ENCODE measurements at regions not wholly inside any gene's neighbourhood (a gene's known extent, or its start where the extent isn't known, plus 50 kb on each side); places are given as distances from the start of the nearest gene placed in this dataset.
A peak's percentile ranks its signal among the peaks of the same experiment; 100 is the strongest.
"Not testable (repeated sequence)": the region's sequence is repeated elsewhere in the genome, so short reads cannot be mapped to it uniquely, and the experiment has no call there.

DNA sequence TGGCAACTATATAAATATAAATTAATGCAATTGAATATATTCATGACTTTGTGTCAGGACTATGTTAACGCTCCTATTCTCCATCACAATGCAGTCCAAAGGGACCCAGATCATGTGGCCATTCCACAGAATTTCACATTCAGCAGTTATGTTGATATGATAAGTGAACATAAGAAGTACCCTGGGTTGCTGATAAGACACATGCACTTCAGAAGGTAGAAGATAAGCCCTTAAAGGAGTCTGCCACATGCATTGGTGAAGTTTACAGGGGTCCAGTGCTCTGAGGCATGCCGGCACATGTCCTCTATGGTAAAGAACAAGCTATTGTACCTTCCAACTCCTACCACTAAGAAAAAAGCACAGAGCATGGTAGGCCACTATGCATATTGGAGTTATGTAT is 76.4 kb downstream of the PHAX start:
- Histone ChIP-seq H4K91ac (ENCODE audit: low read depth, low read length, poor library complexity) (no peak overlapping the region), H3K4ac (ENCODE audit: low read length) (no peak overlapping the region), H3K4me2 (ENCODE audit: insufficient read depth, low read length, poor library complexity, severe bottlenecking) (no peak overlapping the region), H3K9ac (ENCODE audit: low read depth, low read length, poor library complexity) (no peak overlapping the region), H3K4me1 (ENCODE audit: control insufficient read depth in 2 of 2, insufficient read depth in 1 of 2, low read depth in 1 of 2, low read length in 2 of 2) (peaks cover 2 to 3% of the 10 kb centered on the region in 2 donors), H3K4me3 (ENCODE audit: low read length in 2 of 2) (no peak overlapping the region), H2AFZ (ENCODE audit: low read length) (peak overlapping the region; percentile 16), H3K79me1 (ENCODE audit: low read depth, low read length) (no peaks in the 10 kb centered on the region), H3K9me3 (replicated peaks in 1 of 2; ENCODE audit: control insufficient read depth in 2 of 2, insufficient read depth in 1 of 2, low read depth in 1 of 2, low read length in 2 of 2) (no peaks in the 10 kb centered on the region), H2BK12ac (ENCODE audit: low read length) (no peak overlapping the region), H2BK15ac (ENCODE audit: low read length) (no peak overlapping the region), H3K27ac (replicated peaks; ENCODE audit: low read length) (no peak overlapping the region), H2BK120ac (ENCODE audit: low read depth, low read length) (no peak overlapping the region), H3K27me3 (ENCODE audit: control insufficient read depth in 3 of 3, insufficient read depth in 3 of 3, low read depth in 1 of 3, low read length in 3 of 3) (peaks cover 0 to 2% (median 0%) of the 10 kb centered on the region in 3 experiments), H3K36me3 (replicated peaks in 1 of 2; ENCODE audit: control insufficient read depth in 2 of 2, insufficient read depth in 2 of 2, low read length in 2 of 2) (no peaks in the 10 kb centered on the region), H2AK5ac (ENCODE audit: low read depth, low read length) (no peak overlapping the region), H4K8ac (ENCODE audit: low read depth, low read length) (no peak overlapping the region), H2BK5ac (ENCODE audit: low read length) (no peak overlapping the region), H3K14ac (ENCODE audit: low read length) (no peak overlapping the region), H3K18ac (ENCODE audit: low read length) (no peak overlapping the region), H3K23ac (ENCODE audit: low read depth, low read length, poor library complexity) (no peak overlapping the region)
- WGBS, 2 donors (ENCODE audit: extremely low coverage in 2 of 2, insufficient read length in 2 of 2, insufficient replicate concordance in 1 of 2) = no CpG with 5 or more reads among the region's 2 CpGs
- DNase-seq (ENCODE audit: low spot score) = no peak

GRCh38 chr5:126680191-126680817 is 79.6 kb downstream of the PHAX start:
- Histone ChIP-seq H2BK15ac (ENCODE audit: low read length) (no peak overlapping the region), H2AK5ac (ENCODE audit: low read depth, low read length) (no peak overlapping the region), H3K9ac (ENCODE audit: low read depth, low read length, poor library complexity) (no peak overlapping the region), H3K27me3 (ENCODE audit: control insufficient read depth in 3 of 3, insufficient read depth in 3 of 3, low read depth in 1 of 3, low read length in 3 of 3) (peaks cover 0 to 2% (median 0%) of the 10 kb centered on the region in 3 experiments), H3K27ac (replicated peaks; ENCODE audit: low read length) (no peak overlapping the region), H3K18ac (ENCODE audit: low read length) (no peak overlapping the region), H3K4ac (ENCODE audit: low read length) (no peak overlapping the region), H3K4me3 (ENCODE audit: low read length in 2 of 2) (no peak overlapping the region), H3K4me1 (ENCODE audit: control insufficient read depth in 2 of 2, insufficient read depth in 1 of 2, low read depth in 1 of 2, low read length in 2 of 2) (peaks cover 3 to 4% of the 10 kb centered on the region in 2 donors), H4K91ac (ENCODE audit: low read depth, low read length, poor library complexity) (no peak overlapping the region), H3K9me3 (replicated peaks in 1 of 2; ENCODE audit: control insufficient read depth in 2 of 2, insufficient read depth in 1 of 2, low read depth in 1 of 2, low read length in 2 of 2) (no peaks in the 10 kb centered on the region), H2BK12ac (ENCODE audit: low read length) (no peak overlapping the region), H2BK120ac (ENCODE audit: low read depth, low read length) (no peak overlapping the region), H3K36me3 (replicated peaks in 1 of 2; ENCODE audit: control insufficient read depth in 2 of 2, insufficient read depth in 2 of 2, low read length in 2 of 2) (no peaks in the 10 kb centered on the region), H3K14ac (ENCODE audit: low read length) (no peak overlapping the region), H2AFZ (ENCODE audit: low read length) (peak overlapping the region; percentile 41), H3K23ac (ENCODE audit: low read depth, low read length, poor library complexity) (no peak overlapping the region), H3K79me1 (ENCODE audit: low read depth, low read length) (no peaks in the 10 kb centered on the region), H2BK5ac (ENCODE audit: low read length) (no peak overlapping the region), H3K4me2 (ENCODE audit: insufficient read depth, low read length, poor library complexity, severe bottlenecking) (no peak overlapping the region), H4K8ac (ENCODE audit: low read depth, low read length) (no peak overlapping the region)
- WGBS, 2 donors (ENCODE audit: extremely low coverage in 2 of 2, insufficient read length in 2 of 2, insufficient replicate concordance in 1 of 2) = no CpG with 5 or more reads among the region's 4 CpGs
- no peak for DNase-seq (ENCODE audit: low spot score)

DNA sequence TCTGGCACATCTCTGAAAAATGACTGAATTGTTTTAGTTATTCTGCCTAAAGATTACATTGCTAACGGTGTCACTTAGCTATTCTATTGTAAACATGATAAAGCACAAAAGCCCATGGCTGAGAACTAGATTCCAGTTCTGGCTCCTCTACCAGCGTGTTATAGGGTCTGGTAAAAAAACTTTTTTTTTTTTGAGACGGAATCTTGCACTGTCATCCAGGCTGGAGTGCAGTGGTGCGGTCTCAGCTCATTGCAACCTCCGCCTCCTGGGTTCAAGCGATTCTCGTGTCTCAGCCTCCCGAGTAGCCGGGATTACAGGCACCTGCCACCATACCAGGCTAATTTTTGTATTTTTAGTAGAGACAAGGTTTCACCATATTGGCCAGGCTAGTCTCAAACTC is 80.6 kb downstream of the PHAX start:
- not testable (repeated sequence) for H3K18ac ChIP-seq (ENCODE audit: low read length); H3K27me3 ChIP-seq (ENCODE audit: control insufficient read depth in 3 of 3, insufficient read depth in 3 of 3, low read depth in 1 of 3, low read length in 3 of 3); H2BK12ac ChIP-seq (ENCODE audit: low read length); H3K4me3 ChIP-seq (ENCODE audit: low read length in 2 of 2); H2BK5ac ChIP-seq (ENCODE audit: low read length); H3K9me3 ChIP-seq (replicated peaks in 1 of 2; ENCODE audit: control insufficient read depth in 2 of 2, insufficient read depth in 1 of 2, low read depth in 1 of 2, low read length in 2 of 2); DNase-seq (ENCODE audit: low spot score); H3K27ac ChIP-seq (replicated peaks; ENCODE audit: low read length); H2AFZ ChIP-seq (ENCODE audit: low read length); H3K4me2 ChIP-seq (ENCODE audit: insufficient read depth, low read length, poor library complexity, severe bottlenecking); H2BK120ac ChIP-seq (ENCODE audit: low read depth, low read length); H4K8ac ChIP-seq (ENCODE audit: low read depth, low read length); H2BK15ac ChIP-seq (ENCODE audit: low read length); H3K79me1 ChIP-seq (ENCODE audit: low read depth, low read length); H4K91ac ChIP-seq (ENCODE audit: low read depth, low read length, poor library complexity); H3K9ac ChIP-seq (ENCODE audit: low read depth, low read length, poor library complexity); H3K14ac ChIP-seq (ENCODE audit: low read length); H2AK5ac ChIP-seq (ENCODE audit: low read depth, low read length); H3K23ac ChIP-seq (ENCODE audit: low read depth, low read length, poor library complexity); H3K36me3 ChIP-seq (replicated peaks in 1 of 2; ENCODE audit: control insufficient read depth in 2 of 2, insufficient read depth in 2 of 2, low read length in 2 of 2); H3K4ac ChIP-seq (ENCODE audit: low read length); H3K4me1 ChIP-seq (ENCODE audit: control insufficient read depth in 2 of 2, insufficient read depth in 1 of 2, low read depth in 1 of 2, low read length in 2 of 2)
- no CpG with 5 or more reads among the region's 9 CpGs for WGBS, 2 donors (ENCODE audit: extremely low coverage in 2 of 2, insufficient read length in 2 of 2, insufficient replicate concordance in 1 of 2)

- Histone ChIP-seq H2BK120ac (ENCODE audit: low read depth, low read length) (no peak overlapping the region), H2BK12ac (ENCODE audit: low read length) (no peak overlapping the region), H2AFZ (ENCODE audit: low read length) (no peak overlapping the region), H3K9ac (ENCODE audit: low read depth, low read length, poor library complexity) (no peak overlapping the region), H2AK5ac (ENCODE audit: low read depth, low read length) (no peak overlapping the region), H4K91ac (ENCODE audit: low read depth, low read length, poor library complexity) (no peak overlapping the region), H3K4ac (ENCODE audit: low read length) (no peak overlapping the region), H2BK15ac (ENCODE audit: low read length) (no peak overlapping the region), H3K23ac (ENCODE audit: low read depth, low read length, poor library complexity) (no peak overlapping the region), H3K36me3 (replicated peaks in 1 of 2; ENCODE audit: control insufficient read depth in 2 of 2, insufficient read depth in 2 of 2, low read length in 2 of 2) (no peaks in the 10 kb centered on the region), H4K8ac (ENCODE audit: low read depth, low read length) (no peak overlapping the region), H3K9me3 (replicated peaks in 1 of 2; ENCODE audit: control insufficient read depth in 2 of 2, insufficient read depth in 1 of 2, low read depth in 1 of 2, low read length in 2 of 2) (no peaks in the 10 kb centered on the region), H3K4me3 (ENCODE audit: low read length in 2 of 2) (no peak overlapping the region), H3K18ac (ENCODE audit: low read length) (no peak overlapping the region), H2BK5ac (ENCODE audit: low read length) (no peak overlapping the region), H3K79me1 (ENCODE audit: low read depth, low read length) (no peaks in the 10 kb centered on the region), H3K4me2 (ENCODE audit: insufficient read depth, low read length, poor library complexity, severe bottlenecking) (no peak overlapping the region), H3K4me1 (ENCODE audit: control insufficient read depth in 2 of 2, insufficient read depth in 1 of 2, low read depth in 1 of 2, low read length in 2 of 2) (peaks cover 3 to 4% of the 10 kb centered on the region in 2 donors), H3K27ac (replicated peaks; ENCODE audit: low read length) (no peak overlapping the region), H3K14ac (ENCODE audit: low read length) (no peak overlapping the region), H3K27me3 (ENCODE audit: control insufficient read depth in 3 of 3, insufficient read depth in 3 of 3, low read depth in 1 of 3, low read length in 3 of 3) (no peaks in the 10 kb centered on the region)
- no CpG with 5 or more reads among the region's 6 CpGs for WGBS, 2 donors (ENCODE audit: extremely low coverage in 2 of 2, insufficient read length in 2 of 2, insufficient replicate concordance in 1 of 2)
- no peak for DNase-seq (ENCODE audit: low spot score)
These were observed 81.2 kb downstream of the PHAX start for GRCh38 chr5:126681970-126682369.

Data from neuronal stem cell (in vitro differentiated cells).